Ishikawa (cell line): ENCODE measurements at regions not wholly inside any gene's neighbourhood (a gene's known extent, or its start where the extent isn't known, plus 50 kb on each side); places are given as distances from the start of the nearest gene placed in this dataset.

Experiments used
- CEBPB ChIP-seq: IDR thresholded peaks from 2 replicates; pipeline ENCODE4 v1.6.1; 2012
- EGR1 ChIP-seq: IDR thresholded peaks from 2 replicates; pipeline ENCODE4 v1.6.1; 2012
- EP300 ChIP-seq: IDR thresholded peaks from 2 replicates; pipeline ENCODE4 v1.6.1; 2012; ENCODE audit warnings: borderline replicate concordance
- FOXM1 ChIP-seq: IDR thresholded peaks from 2 replicates; pipeline ENCODE4 v1.6.1; 2012; ENCODE audit warnings: low read depth, borderline replicate concordance
- RAD21 ChIP-seq: IDR thresholded peaks from 2 replicates; pipeline ENCODE4 v1.6.1; 2012; ENCODE audit warnings: low read depth
- TAF1 ChIP-seq: IDR thresholded peaks from 2 replicates; pipeline ENCODE4 v1.6.1; 2012; ENCODE audit warnings: low read depth, mild to moderate bottlenecking
- ZBTB7A ChIP-seq: IDR thresholded peaks from 2 replicates; pipeline ENCODE4 v1.6.1; 2012; ENCODE audit warnings: low read depth
- TF ChIP-seq, protein P1 (sequence below): IDR thresholded peaks from 2 replicates; pipeline ENCODE4 v1.6.1; 2012
- TF ChIP-seq, protein P2 (sequence below): IDR thresholded peaks from 2 replicates; pipeline ENCODE4 v1.6.1; 2012; ENCODE audit warnings: low read depth, mild to moderate bottlenecking

DNA sequence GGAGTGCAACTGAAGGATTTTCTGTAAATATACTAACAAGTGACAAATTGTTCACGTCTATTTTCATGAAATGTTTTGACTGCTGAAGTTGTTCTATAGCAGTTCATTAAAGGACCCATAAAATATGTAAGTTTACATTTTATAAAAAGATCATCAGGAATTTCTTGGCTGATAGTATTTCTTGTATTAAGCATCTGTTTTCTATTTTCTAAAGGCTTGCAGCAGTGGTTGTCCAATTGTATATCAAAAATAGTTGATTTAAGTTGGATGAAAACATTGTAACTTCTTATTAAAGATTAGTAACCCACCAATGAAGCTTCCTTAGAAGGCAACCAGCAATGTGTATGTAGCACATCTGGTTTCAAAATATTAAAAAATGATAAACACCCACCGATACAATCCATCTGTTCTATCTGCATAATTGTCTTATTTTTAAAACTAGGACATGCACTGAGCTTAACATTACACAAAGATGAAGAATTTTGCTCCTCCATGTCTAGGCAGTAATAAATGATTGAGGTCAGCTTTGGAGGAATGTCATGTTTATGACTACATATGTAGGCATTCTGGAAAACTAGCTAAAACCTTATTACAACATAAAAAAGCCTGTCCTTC lies 301.3 kb upstream of the TCF21 start:
- TF ChIP-seq TAF1 (no peak), RAD21 (no peak), EP300 (no peak), FOXM1 (no peak), CEBPB (no peak), ZBTB7A (no peak), EGR1 (no peak)
- TF ChIP-seq, protein P1, sequence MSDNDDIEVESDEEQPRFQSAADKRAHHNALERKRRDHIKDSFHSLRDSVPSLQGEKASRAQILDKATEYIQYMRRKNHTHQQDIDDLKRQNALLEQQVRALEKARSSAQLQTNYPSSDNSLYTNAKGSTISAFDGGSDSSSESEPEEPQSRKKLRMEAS = no peak
- TF ChIP-seq, protein P2, sequence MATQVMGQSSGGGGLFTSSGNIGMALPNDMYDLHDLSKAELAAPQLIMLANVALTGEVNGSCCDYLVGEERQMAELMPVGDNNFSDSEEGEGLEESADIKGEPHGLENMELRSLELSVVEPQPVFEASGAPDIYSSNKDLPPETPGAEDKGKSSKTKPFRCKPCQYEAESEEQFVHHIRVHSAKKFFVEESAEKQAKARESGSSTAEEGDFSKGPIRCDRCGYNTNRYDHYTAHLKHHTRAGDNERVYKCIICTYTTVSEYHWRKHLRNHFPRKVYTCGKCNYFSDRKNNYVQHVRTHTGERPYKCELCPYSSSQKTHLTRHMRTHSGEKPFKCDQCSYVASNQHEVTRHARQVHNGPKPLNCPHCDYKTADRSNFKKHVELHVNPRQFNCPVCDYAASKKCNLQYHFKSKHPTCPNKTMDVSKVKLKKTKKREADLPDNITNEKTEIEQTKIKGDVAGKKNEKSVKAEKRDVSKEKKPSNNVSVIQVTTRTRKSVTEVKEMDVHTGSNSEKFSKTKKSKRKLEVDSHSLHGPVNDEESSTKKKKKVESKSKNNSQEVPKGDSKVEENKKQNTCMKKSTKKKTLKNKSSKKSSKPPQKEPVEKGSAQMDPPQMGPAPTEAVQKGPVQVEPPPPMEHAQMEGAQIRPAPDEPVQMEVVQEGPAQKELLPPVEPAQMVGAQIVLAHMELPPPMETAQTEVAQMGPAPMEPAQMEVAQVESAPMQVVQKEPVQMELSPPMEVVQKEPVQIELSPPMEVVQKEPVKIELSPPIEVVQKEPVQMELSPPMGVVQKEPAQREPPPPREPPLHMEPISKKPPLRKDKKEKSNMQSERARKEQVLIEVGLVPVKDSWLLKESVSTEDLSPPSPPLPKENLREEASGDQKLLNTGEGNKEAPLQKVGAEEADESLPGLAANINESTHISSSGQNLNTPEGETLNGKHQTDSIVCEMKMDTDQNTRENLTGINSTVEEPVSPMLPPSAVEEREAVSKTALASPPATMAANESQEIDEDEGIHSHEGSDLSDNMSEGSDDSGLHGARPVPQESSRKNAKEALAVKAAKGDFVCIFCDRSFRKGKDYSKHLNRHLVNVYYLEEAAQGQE = no peak
